ENCODE measurements at regions not wholly inside any gene's neighbourhood (a gene's known extent, or its start where the extent isn't known, plus 50 kb on each side); places are given as distances from the start of the nearest gene placed in this dataset.

- TF ChIP-seq NR1H2 (CRISPR knock-in tag; IDR thresholded peaks at IDR 0.05) (no peak), CTCF (IDR thresholded peaks at IDR 0.05) (no peak), RELA (CRISPR knock-in tag; IDR thresholded peaks at IDR 0.05; ENCODE audit: borderline replicate concordance) (no peak), GTF2I (CRISPR knock-in tag; conservative IDR thresholded peaks at IDR 0.05) (no peak)
Measured at GRCh38 chr3:86737517-86737916, 253.4 kb downstream of the VGLL3 start (continued).

GRCh38 chr3:86733257-86733656 lies 257.7 kb downstream of the VGLL3 start:
- Mint-ChIP-seq H3K4me3 (no peak overlapping the region), H3K4me1 (no peaks in the 10 kb centered on the region), H3K27me3 (ENCODE audit: low read depth) (no peaks in the 10 kb centered on the region; the same call in 1 of the 2 replicates), H3K27ac (no peak overlapping the region), H3K9me3 (peaks cover 17% of the 10 kb centered on the region), H3K36me3 (peaks cover 5% of the 10 kb centered on the region; the same call in 1 of the 2 replicates)
- DNase-seq (ENCODE audit: low spot score) (no peak), ATAC-seq (no peak)
- CTCF ChIA-PET = no interaction called here
- POLR2A ChIA-PET = no interaction called here
- no peak for TF ChIP-seq ETV6 (CRISPR knock-in tag; IDR thresholded peaks at IDR 0.05)
- no peak for TF ChIP-seq HMGA2 (CRISPR knock-in tag; IDR thresholded peaks at IDR 0.05)
- TF ChIP-seq JAZF1 (CRISPR knock-in tag; IDR thresholded peaks at IDR 0.05) = no peak

GRCh38 chr3:86731501-86731901 lies 259.4 kb downstream of the VGLL3 start:
- Mint-ChIP-seq H3K4me1 (no peaks in the 10 kb centered on the region), H3K4me3 (no peak overlapping the region), H3K27ac (no peak overlapping the region), H3K9me3 (peaks cover 17% of the 10 kb centered on the region), H3K27me3 (ENCODE audit: low read depth) (no peaks in the 10 kb centered on the region; the same call in 1 of the 2 replicates), H3K36me3 (peaks cover 5% of the 10 kb centered on the region; the same call in 1 of the 2 replicates)
- no peak for TF ChIP-seq ESRRA (CRISPR knock-in tag; IDR thresholded peaks at IDR 0.05; ENCODE audit: borderline replicate concordance)
- no peak for TF ChIP-seq SP1 (CRISPR knock-in tag; conservative IDR thresholded peaks at IDR 0.05)
- no peak for TF ChIP-seq JAZF1 (CRISPR knock-in tag; IDR thresholded peaks at IDR 0.05)
- no peak for TF ChIP-seq PRDM15 (CRISPR knock-in tag; IDR thresholded peaks at IDR 0.05)
- no peak for DNase-seq (ENCODE audit: low spot score)
- POLR2A ChIA-PET = no interaction called here
- ATAC-seq = no peak
- CTCF ChIA-PET = no interaction called here

- H3K4me1 Mint-ChIP-seq = no peaks in the 10 kb centered on the region
- no peak overlapping the region for H3K27ac Mint-ChIP-seq
- TF ChIP-seq NR3C1 (CRISPR knock-in tag; conservative IDR thresholded peaks at IDR 0.05; ENCODE audit: low read depth) = no peak
- TF ChIP-seq PREB (CRISPR knock-in tag; IDR thresholded peaks at IDR 0.05; ENCODE audit: borderline replicate concordance) = no peak
- no peak for TF ChIP-seq ATF3 (CRISPR knock-in tag; conservative IDR thresholded peaks at IDR 0.05)
- no peak for TF ChIP-seq ESRRA (CRISPR knock-in tag; IDR thresholded peaks at IDR 0.05; ENCODE audit: borderline replicate concordance)
- no peak for TF ChIP-seq OVOL2 (CRISPR knock-in tag; IDR thresholded peaks at IDR 0.05; ENCODE audit: borderline replicate concordance)
- TF ChIP-seq ATF1 (CRISPR knock-in tag; IDR thresholded peaks at IDR 0.05) = no peak
- TF ChIP-seq MXD4 (CRISPR knock-in tag; IDR thresholded peaks at IDR 0.05; ENCODE audit: borderline replicate concordance) = no peak
- TF ChIP-seq GABPB1 (CRISPR knock-in tag; IDR thresholded peaks at IDR 0.05) = no peak
- no peak for TF ChIP-seq ZMAT4 (CRISPR knock-in tag; IDR thresholded peaks at IDR 0.05)
- no peak for TF ChIP-seq TEAD1 (CRISPR knock-in tag; IDR thresholded peaks at IDR 0.05)
- no peaks in the 10 kb centered on the region; the same call in 1 of the 2 replicates for H3K27me3 Mint-ChIP-seq (ENCODE audit: low read depth)
- no peak overlapping the region for H3K4me3 Mint-ChIP-seq
- ATAC-seq (no peak), DNase-seq (ENCODE audit: low spot score) (no peak)
- H3K9me3 Mint-ChIP-seq = no peaks in the 10 kb centered on the region; the same call in 1 of the 2 replicates
- ChIA-PET POLR2A (no interaction called here), CTCF (no interaction called here)
- no peaks in the 10 kb centered on the region for H3K36me3 Mint-ChIP-seq
Measured at GRCh38 chr3:86723433-86723832, 267.5 kb downstream of the VGLL3 start.

Data from WTC11 (cell line).